NCI-H1417 (cell line): ENCODE measurements at regions not wholly inside any gene's neighbourhood (a gene's known extent, or its start where the extent isn't known, plus 50 kb on each side); places are given as distances from the start of the nearest gene placed in this dataset.

ENCODE experiments used
- DNase-seq, 3 experiments: peaks; one replicate each; lab custom pipeline; 2025; lab: John Stamatoyannopoulos, UW

GRCh38 chr6:37556881-37557644 lies 57.4 kb upstream of the CCDC167 start:
- no peak for DNase-seq

- no peak for DNase-seq
Observed at GRCh38 chr6:37555040-37555781, 55.5 kb upstream of the CCDC167 start.

- no peak for DNase-seq
Observed at GRCh38 chr6:37554480-37554819, 54.8 kb upstream of the CCDC167 start.

DNA sequence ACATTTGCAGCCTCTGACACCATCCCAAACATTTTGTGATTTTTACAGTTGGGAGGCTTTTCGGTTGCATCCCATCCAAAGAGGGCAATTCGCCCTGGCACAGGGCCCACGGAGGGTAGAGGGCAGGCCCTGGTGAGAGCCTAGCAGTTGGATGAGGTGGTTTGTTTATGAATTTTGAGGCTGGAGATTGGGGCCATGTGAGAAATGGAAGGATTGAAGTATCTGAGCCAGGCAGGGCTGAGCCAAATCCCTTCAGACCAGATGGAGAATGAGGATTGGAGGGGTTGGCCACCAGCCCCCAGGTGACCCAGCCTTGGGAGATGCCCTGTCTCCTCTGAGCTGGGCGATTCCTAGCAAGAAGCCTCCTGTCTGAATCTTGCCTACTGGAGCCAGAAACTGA lies 52.6 kb upstream of the CCDC167 start:
- no peak for DNase-seq

DNA sequence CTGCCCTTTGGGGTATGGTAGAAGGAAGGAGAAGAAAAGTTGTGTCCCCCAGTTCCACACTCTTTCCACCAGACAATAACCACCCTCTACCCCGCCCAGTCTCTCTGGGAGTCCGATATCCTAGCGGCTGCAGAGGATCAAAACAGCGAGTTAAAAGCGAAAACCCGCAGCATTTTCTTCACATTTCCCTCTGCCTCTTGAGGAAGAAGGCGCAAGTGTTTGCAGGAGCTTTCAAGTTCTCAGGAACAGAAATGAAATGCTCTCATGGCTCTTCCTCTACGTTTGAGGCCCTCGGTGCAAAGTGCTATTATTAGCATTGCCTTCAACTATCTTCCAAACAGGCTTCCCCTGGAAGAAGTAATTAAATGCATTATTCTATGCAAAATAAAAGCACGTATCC lies 52.2 kb upstream of the CCDC167 start:
- no peak for DNase-seq

- no peak for DNase-seq
Observed at GRCh38 chr6:37551446-37551845, 51.8 kb upstream of the CCDC167 start.

GRCh38 chr6:37551002-37551401 lies 51.3 kb upstream of the CCDC167 start:
- no peak for DNase-seq

DNA sequence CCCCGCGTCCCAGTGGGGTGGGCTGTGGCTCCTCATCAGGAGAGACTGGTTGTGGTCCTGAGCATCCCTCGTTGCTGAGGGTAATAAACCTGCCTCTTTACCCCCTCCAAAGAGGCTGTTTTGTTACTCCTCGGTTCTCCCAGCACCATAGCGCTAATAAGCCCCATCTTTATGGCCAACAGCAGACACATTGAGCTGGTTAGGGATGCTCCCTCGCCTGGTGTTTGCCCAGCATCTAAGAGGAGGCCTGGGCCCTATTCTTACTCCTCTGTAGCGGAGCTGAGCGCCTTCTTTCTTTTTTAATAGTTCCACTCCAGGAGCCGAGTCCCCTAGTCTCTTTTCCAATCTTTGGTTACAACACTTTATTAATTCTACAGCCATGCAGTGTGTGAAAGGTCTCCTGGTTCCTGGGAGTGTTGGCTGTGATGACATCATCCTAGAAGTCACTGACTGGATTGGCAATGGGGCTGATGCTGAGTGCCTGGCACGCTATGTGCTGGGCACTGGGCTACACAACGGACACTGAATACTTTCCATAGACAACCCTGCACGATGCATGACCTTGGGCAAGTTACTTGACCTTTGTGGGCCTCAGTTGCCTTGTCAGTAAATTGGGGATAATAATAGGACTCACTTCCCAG lies 50.6 kb upstream of the CCDC167 start:
- DNase-seq, result no peak

DNA sequence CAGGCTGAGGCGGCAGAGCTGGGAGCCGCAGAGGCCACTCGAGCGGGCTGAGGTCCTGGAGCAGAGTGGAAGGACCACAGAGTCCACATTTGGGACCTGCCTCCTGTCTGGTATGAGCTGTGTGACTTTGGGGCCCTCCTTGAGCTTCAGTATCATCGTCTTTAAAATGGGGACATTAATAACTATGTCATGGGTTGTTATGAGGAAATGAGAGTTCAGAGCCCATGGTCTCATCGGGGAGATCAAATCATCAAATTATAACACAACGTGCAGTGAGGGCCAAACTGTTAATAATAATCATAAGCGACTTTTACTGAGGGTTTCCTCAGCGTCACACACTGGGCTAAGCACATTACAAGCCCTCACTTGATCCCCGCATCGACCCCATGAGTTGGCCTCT lies 49.9 kb upstream of the CCDC167 start:
- DNase-seq, result no peak
